ENCODE measurements at regions not wholly inside any gene's neighbourhood (a gene's known extent, or its start where the extent isn't known, plus 50 kb on each side); places are given as distances from the start of the nearest gene placed in this dataset.

GRCh38 chr3:22971497-22971896 lies 231.6 kb upstream of the UBE2E2 start:
- intact Hi-C loops (cut with micrococcal nuclease): no loop called here

More at GRCh38 chr3:22971497-22971896, 231.6 kb upstream of the UBE2E2 start:
- Histone ChIP-seq H3K9ac (replicated peaks; ENCODE audit: extremely low read depth, insufficient read depth, low read length) (no peak overlapping the region), H3K4me1 (ENCODE audit: control insufficient read depth, extremely low read depth, insufficient read depth, low read length) (no peaks in the 10 kb centered on the region), H3K4me2 (ENCODE audit: insufficient read depth, low read length) (no peak overlapping the region), H3K27me3 (ENCODE audit: control insufficient read depth in 2 of 2, insufficient read depth in 2 of 2, low read length in 2 of 2) (no peaks in the 10 kb centered on the region), H4K20me1 (replicated peaks; ENCODE audit: control insufficient read depth, extremely low read depth, insufficient read depth, low read length) (no peaks in the 10 kb centered on the region), H3K27ac (ENCODE audit: insufficient read depth, low read depth, low read length) (no peak overlapping the region), H2AFZ (ENCODE audit: low read depth, low read length) (no peak overlapping the region), H3K4me3 (replicated peaks in 1 of 3; ENCODE audit: insufficient read depth in 1 of 3, low read depth in 1 of 3, low read length in 3 of 3) (no peak overlapping the region), H3K9me1 (replicated peaks; ENCODE audit: control insufficient read depth, extremely low read depth, insufficient read depth, low read length) (no peaks in the 10 kb centered on the region), H3K79me2 (ENCODE audit: control insufficient read depth, insufficient read depth, low read length) (no peaks in the 10 kb centered on the region), H3K9me3 (replicated peaks; ENCODE audit: control insufficient read depth, insufficient read depth, low read length) (no peaks in the 10 kb centered on the region), H3K36me3 (ENCODE audit: control insufficient read depth in 2 of 2, extremely low read depth in 1 of 2, insufficient read depth in 2 of 2, low read length in 2 of 2) (no peaks in the 10 kb centered on the region)
- no TSS peak for BruUV-seq (replicated peaks)
- dilution Hi-C loops (cut with MboI; ENCODE audit: extremely low pct_ligation_motif_present, low sequenced_read_pairs): no loop called here
- DNase-seq (ENCODE audit: low read depth, low spot score) (no peak), FAIRE-seq (no peak)
- POLR2A ChIA-PET: no interaction called here
- CTCF ChIA-PET: interaction anchor here (1.0 kb wide), 1 partner anchor 31 kb away, joined by 3 read pairs; no protein-coding TSS in a partner anchor
- no peak for TF ChIP-seq MYC (IDR thresholded peaks at IDR 0.05; ENCODE audit: low read depth, low read length)
- no peak for TF ChIP-seq EZH2 (IDR thresholded peaks at IDR 0.05; ENCODE audit: borderline replicate concordance, low read depth, low read length, severe bottlenecking)
- no peak for TF ChIP-seq JUN (IDR thresholded peaks at IDR 0.05; ENCODE audit: borderline replicate concordance, insufficient read depth, insufficient read length, low read depth)
- TF ChIP-seq FOS (IDR thresholded peaks at IDR 0.05; ENCODE audit: borderline replicate concordance, insufficient read depth, low read length): no peak
- TF ChIP-seq POLR2A (IDR thresholded peaks at IDR 0.05; ENCODE audit: low read depth, low read length): no peak
- TF ChIP-seq GATA2 (IDR thresholded peaks at IDR 0.05; ENCODE audit: insufficient read depth, insufficient read length, low read depth, low read length): no peak
- TF ChIP-seq CTCF (IDR thresholded peaks at IDR 0.05; ENCODE audit: extremely low read depth in 1 of 2, insufficient read depth in 1 of 2, low read depth in 1 of 2, low read length in 2 of 2): no peak
- TF ChIP-seq MAX (IDR thresholded peaks at IDR 0.05; ENCODE audit: insufficient read depth, insufficient read length): no peak
- TF ChIP-seq POLR2AphosphoS5 (IDR thresholded peaks at IDR 0.05; ENCODE audit: insufficient read depth, low read depth, low read length): no peak

All from endothelial cell of umbilical vein (primary cell).